ENCODE measurements at regions not wholly inside any gene's neighbourhood (a gene's known extent, or its start where the extent isn't known, plus 50 kb on each side); places are given as distances from the start of the nearest gene placed in this dataset.

- H3K36me3 ChIP-seq (ENCODE audit: control insufficient read depth, insufficient read depth, low read length), result no peaks in the 10 kb centered on the region
- intact Hi-C loops (cut with micrococcal nuclease; ENCODE audit: unreplicated experiment), result no loop called here
- TF ChIP-seq POLR2AphosphoS5 (IDR thresholded peaks at IDR 0.05; ENCODE audit: low read depth, low read length) (no peak), TCF7L2 (IDR thresholded peaks at IDR 0.05; ENCODE audit: low read depth, low read length) (no peak), CTCF (IDR thresholded peaks at IDR 0.05) (no peak), REST (IDR thresholded peaks at IDR 0.05; ENCODE audit: insufficient read depth in 1 of 2, low read depth in 2 of 2, low read length in 1 of 2) (no peak), SIN3A (IDR thresholded peaks at IDR 0.05; ENCODE audit: borderline replicate concordance, insufficient read depth, low read depth, low read length) (no peak)
- H3K27ac ChIP-seq (ENCODE audit: low read length), result no peak overlapping the region
- POLR2A ChIA-PET, result no interaction called here
- no peaks in the 10 kb centered on the region for H3K9me3 ChIP-seq (ENCODE audit: control insufficient read depth, insufficient read depth, low read depth, low read length)
- DNase-seq (ENCODE audit: low read depth, low spot score), result no peak
- CTCF ChIA-PET, result no interaction called here
- no peak for ATAC-seq
- no peaks in the 10 kb centered on the region for H3K4me1 ChIP-seq (ENCODE audit: control insufficient read depth, insufficient read depth, low read length)
- no peaks in the 10 kb centered on the region; the same call in 1 of the 2 replicates for H3K27me3 ChIP-seq (ENCODE audit: control insufficient read depth, insufficient read depth, low read length)
- in situ Hi-C loops (cut with HindIII; ENCODE audit: low pct_unique_long_range_greater_than_20kb, low sequenced_read_pairs), result no loop called here
- BruUV-seq (replicated peaks), result no TSS peak
- H3K4me3 ChIP-seq (ENCODE audit: low read depth in 2 of 2, low read length in 2 of 2), result no peak overlapping the region
Observed at GRCh38 chr2:147759536-147759935, 85.3 kb upstream of the ACVR2A start.

- POLR2A ChIA-PET, result no interaction called here
- no peak overlapping the region for H3K27ac ChIP-seq (ENCODE audit: low read length)
- H3K9me3 ChIP-seq (ENCODE audit: control insufficient read depth, insufficient read depth, low read depth, low read length), result no peaks in the 10 kb centered on the region
- H3K36me3 ChIP-seq (ENCODE audit: control insufficient read depth, insufficient read depth, low read length), result no peaks in the 10 kb centered on the region
- no peak for TF ChIP-seq TCF7L2 (IDR thresholded peaks at IDR 0.05; ENCODE audit: low read depth, low read length)
- no peak for TF ChIP-seq POLR2AphosphoS5 (IDR thresholded peaks at IDR 0.05; ENCODE audit: low read depth, low read length)
- no peak for TF ChIP-seq SIN3A (IDR thresholded peaks at IDR 0.05; ENCODE audit: borderline replicate concordance, insufficient read depth, low read depth, low read length)
- TF ChIP-seq REST (IDR thresholded peaks at IDR 0.05; ENCODE audit: insufficient read depth in 1 of 2, low read depth in 2 of 2, low read length in 1 of 2), result no peak
- TF ChIP-seq CTCF (IDR thresholded peaks at IDR 0.05), result no peak
- CTCF ChIA-PET, result no interaction called here
- no TSS peak for BruUV-seq (replicated peaks)
- no peak overlapping the region for H3K4me3 ChIP-seq (ENCODE audit: low read depth in 2 of 2, low read length in 2 of 2)
- ATAC-seq, result no peak
- intact Hi-C loops (cut with micrococcal nuclease; ENCODE audit: unreplicated experiment), result no loop called here
- in situ Hi-C loops (cut with HindIII; ENCODE audit: low pct_unique_long_range_greater_than_20kb, low sequenced_read_pairs), result no loop called here
- H3K27me3 ChIP-seq (ENCODE audit: control insufficient read depth, insufficient read depth, low read length), result no peaks in the 10 kb centered on the region; the same call in 1 of the 2 replicates
- no peak for DNase-seq (ENCODE audit: low read depth, low spot score)
- H3K4me1 ChIP-seq (ENCODE audit: control insufficient read depth, insufficient read depth, low read length), result no peaks in the 10 kb centered on the region
Observed at GRCh38 chr2:147758821-147759220, 86.0 kb upstream of the ACVR2A start.
